ENCODE measurements at regions not wholly inside any gene's neighbourhood (a gene's known extent, or its start where the extent isn't known, plus 50 kb on each side); places are given as distances from the start of the nearest gene placed in this dataset.
A peak's percentile ranks its signal among the peaks of the same experiment; 100 is the strongest.
"Not testable (repeated sequence)": the region's sequence is repeated elsewhere in the genome, so short reads cannot be mapped to it uniquely, and the experiment has no call there.

- no peak for DNase-seq
These were observed 162.2 kb downstream of the SMAD6 start for GRCh38 chr15:66864086-66864830.

GRCh38 chr15:66864871-66865281, 162.8 kb downstream of the SMAD6 start:
- DNase-seq, result no peak

GRCh38 chr15:66865622-66866611, 163.9 kb downstream of the SMAD6 start:
- peak in 7 of 51 donors; percentile 5 to 25 (median 16) for DNase-seq

DNA sequence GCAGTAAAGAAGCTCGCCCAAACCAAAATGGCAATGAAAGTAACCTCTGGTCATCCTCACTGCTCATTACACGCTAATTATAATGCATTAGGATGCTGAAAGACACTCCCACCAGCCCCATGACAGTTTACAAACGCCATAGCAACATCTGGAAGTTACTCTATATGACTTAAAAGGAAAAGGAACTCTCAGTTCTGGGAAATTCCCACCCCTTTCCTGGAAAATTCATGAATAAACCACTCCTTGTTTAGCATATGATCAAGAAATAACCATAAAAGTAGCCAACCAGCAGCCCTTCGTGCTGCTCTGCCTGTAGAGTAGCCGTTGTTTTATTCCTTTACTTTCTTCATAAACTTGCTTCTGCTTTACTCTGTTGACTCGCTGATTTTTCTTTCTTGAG, 164.6 kb downstream of the SMAD6 start:
- no peak for DNase-seq

GRCh38 chr15:66868918-66869317, 166.9 kb downstream of the SMAD6 start:
- DNase-seq, result no peak

DNA sequence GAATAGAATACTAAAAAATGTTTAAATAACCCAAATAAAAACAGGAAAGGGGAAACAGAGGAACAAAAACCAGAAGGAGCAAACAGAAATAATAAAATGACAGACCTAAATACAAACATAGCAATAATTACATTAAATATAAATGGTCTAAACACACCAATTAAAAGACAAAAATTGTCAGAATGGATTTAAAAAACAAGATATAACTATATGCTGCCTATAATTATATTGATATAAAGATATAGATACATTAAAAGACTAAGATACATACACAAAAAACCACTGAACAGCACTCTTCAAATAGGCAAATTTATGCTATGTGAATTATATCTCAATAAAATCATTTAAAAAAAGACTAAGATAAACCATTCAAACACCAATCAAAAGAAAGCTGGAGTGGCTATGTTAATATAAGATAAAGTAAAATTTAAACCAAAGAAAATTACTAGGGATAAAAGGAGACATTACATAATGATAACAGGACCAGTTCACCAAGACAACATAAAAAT, 168.9 kb downstream of the SMAD6 start:
- DNase-seq, result no peak

- DNase-seq, result no peak
These were observed 170.4 kb downstream of the SMAD6 start for GRCh38 chr15:66872405-66872804.

DNA sequence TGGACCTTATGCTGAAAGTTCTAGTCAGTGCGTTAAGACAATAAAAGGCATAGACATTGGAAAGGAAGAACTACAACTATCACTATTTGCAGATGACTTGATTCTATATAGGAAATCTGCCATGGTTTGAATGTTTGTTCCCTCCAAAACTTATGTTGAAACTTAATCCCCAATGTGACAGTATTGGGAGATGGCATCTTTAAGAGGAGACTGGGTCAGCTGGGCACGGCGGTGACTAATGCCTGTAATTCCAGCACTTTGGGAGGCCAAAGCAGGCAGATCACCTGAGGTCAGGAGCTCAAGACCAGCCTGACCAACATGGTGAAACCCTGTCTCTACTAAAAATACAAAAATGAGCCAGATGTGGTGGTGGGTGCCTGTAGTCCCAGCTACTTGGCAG, 171.3 kb downstream of the SMAD6 start:
- not testable (repeated sequence) for DNase-seq

DNA sequence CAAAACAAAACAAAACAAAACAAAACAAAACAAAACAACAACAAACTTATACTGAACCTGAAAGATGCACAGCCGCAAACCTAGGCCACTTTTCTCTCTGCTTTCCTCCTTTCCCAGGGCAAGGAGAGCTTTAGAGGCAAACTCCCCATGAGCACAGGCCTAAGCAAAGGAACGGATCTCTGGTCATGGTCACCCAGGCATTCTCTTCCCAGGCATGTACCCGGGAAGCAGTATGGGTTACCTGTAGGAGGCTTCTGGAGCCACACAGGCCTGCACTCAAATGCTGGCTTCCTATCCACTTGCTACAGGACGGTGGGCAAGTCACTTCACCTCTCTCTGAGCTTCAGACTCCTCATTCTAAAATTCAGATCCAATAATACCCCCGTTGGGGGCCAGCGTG, 171.8 kb downstream of the SMAD6 start:
- no peak for DNase-seq

DNA sequence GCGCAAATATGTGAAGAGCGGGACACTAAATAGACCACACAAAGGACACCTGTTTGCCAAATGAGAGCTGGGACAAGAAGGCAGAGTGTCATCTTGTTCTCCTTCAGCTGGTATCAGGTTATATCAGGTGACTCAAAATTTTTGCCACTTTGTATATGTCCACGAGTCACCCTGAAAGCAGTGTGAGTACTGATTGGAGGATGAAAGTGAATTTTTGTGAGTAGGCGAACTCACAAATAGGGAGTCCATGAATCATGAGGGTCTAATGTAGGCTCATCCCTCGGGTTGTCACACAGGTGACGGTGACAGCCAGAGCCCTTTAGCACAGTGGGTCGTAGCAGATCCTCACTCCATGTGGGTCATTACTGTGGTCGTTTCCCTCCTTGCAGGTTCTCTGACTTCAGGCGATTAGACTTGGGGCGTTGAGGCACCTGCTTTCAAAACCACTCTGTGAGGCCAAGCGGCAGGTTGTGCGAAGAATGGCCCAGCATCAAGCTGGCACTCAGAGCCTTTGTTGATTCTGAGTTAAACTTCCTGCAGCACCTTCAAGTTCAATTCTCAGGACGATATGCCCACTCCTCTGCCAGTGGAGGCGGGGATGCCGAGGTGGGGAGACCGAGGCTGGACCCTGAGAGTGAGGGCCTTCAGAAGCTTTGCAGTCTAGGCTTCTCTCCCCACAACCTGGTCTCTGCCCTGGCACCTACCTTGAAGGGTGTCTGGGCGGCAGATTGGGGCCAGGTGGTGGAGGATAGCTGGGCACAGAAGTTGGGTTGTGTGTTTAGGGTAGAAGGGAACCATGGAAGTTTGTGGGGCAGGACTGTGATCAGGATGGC, 173.8 kb downstream of the SMAD6 start:
- DNase-seq, result no peak

DNA sequence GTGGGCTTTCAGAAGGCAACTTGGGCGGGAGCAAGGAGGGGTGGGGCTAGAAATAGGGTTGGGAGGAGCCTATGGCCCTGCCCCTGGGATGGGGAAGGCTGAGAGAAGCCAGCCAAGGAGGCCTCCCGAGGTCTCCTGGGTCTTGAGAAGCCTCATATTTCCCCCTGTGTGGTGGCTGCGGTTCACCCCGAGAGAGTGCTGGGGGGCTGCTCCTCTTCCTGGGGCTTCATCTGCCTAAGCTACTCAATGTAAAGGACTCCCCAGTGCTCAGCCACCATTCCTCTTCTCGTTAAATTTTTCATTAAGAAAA, 174.3 kb downstream of the SMAD6 start:
- DNase-seq, result no peak

- no peak for DNase-seq
These were observed 174.9 kb downstream of the SMAD6 start for GRCh38 chr15:66876731-66877476.

DNA sequence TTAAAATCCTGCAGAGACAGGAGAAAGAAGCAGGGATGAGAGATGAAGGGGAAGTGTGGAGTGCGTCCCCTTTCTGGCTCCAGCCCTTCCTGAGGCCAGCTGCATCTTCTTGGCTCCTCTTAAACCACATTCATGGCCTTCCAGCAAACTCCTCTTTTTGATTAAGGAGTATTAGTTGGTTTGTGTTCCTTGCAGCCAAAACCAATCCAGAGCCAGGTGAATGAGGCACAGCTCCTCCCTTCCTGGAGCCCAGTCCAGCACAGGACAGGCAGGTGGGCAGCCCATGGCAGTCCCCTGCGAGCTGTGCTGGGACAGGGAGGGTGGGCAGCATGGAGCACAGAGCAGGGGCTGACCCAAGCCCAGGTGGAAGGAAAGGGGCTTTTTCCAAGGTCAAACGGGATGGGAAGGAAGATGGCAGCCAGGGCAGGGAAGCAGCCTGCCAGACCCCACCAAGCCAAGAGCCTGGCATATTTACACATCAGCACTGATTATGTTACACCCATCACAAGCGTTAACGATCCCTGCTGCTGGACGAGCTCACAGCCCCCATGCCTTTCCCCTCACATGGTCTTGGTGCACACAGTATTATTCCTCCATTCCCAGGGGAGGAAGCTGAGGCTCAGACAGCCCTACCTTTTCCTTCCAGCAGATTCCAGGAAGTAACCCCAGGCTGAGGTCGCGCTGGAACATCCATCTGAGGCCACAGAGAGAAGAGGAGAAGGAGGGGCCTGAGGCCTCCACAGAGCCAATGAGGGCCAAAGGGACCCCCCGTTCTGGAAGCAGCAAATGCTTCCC, 175.6 kb downstream of the SMAD6 start:
- DNase-seq, result no peak

GRCh38 chr15:66878761-66879160, 176.7 kb downstream of the SMAD6 start:
- DNase-seq, result no peak

- DNase-seq, result no peak
These were observed 177.7 kb downstream of the SMAD6 start for GRCh38 chr15:66879531-66880368.

DNA sequence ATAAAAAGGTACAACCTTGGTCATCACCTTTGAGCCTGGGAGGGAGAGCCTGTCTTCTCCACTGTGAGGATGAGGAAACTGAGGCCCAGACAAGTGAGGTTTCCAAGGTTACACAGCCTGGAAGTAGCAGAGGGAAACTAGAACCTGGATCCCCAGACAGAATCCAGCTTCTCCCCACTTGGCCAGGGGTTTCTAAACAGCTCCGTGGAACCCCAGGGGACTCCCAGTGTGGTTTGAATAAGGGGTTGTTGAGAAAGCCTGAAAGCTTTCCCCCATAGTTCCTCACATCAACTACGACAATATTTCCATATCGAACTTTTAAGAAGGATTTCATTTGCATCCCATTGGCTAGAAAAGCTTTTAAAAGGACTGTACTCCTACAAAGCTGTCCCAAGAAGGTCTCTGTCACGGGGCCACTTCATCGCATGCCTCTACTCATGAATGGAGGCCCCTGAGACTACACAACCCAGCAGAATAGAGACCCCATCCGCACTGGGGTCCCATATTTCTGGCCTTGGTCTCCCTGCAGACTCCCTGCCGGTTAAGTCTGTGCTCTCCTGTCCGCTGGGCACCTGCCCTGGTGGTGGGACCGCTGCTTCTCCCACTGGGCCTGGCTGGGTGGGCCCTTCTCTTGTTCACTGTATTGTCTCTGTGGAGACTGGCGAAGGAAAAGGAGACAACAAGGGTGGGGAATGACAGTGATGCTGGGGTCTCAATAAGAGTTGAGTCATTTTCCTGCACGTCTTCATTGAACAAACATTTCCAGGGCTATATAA, 178.5 kb downstream of the SMAD6 start:
- DNase-seq, result no peak

DNA sequence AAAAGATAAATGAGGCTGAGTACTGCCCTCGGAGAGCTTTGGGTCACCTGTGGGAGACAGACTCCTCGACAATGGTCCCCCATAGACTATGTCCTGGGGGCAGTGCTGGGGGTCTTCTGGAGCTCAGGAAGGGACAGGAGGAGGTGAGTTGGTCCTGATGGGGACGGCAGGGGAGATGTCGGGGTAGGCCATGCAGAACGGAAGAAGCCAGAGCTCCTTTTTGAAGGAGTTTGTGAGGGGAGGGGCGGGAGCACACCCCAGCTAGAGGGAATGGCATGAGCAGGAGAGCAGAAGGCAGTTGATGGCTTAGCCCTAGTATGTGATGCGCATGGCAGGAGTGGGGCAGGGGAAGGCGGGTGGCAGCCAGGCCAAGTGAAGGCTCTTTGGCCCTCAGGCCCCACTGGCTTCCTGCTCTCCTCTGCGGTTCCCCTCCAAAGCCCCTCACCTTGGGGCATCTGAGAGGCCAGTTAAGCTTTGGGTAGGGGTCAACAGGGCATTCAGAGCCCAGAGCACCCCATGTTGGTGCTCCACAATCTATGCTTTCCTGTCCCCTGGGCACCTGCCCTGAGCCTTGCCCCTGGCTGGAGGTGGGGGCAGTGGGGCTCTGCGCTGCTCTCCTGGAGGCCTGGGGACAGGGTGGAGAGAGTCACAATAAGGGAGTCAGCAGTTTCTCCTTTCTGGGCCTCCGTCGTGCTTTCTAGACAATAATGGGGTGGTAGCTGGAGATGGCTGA, 179.3 kb downstream of the SMAD6 start:
- no peak for DNase-seq
